ENCODE measurements at regions not wholly inside any gene's neighbourhood (a gene's known extent, or its start where the extent isn't known, plus 50 kb on each side); places are given as distances from the start of the nearest gene placed in this dataset.

DNA sequence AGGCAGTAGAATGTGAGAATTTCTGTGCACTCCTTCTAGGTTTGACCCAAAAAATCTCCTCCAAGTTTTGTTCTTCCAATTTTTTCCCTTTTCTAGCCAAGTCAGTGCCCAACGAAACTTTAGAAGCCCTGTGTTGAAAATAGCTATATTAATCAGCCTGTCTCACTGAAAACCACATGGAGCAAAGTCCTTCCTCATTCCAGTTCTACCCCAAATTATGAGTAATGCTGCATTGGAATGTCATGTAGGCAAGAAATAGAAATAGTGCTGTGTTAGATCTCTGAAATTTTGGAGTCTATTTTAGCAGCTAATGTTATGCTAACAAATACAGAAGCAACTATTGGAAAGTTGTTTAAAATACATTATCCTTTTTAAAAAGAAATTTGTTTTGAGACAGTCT is 725.5 kb downstream of the TBC1D32 start:
- Histone ChIP-seq H4K91ac (ENCODE audit: insufficient read length, low read depth, low read length) (no peak overlapping the region), H3K18ac (ENCODE audit: insufficient read length, low read depth, low read length) (no peak overlapping the region), H3K4me1 (ENCODE audit: insufficient read depth, low read length) (no peaks in the 10 kb centered on the region), H3K79me2 (ENCODE audit: insufficient read depth, low read length) (no peaks in the 10 kb centered on the region), H3K23ac (ENCODE audit: insufficient read length, low read depth, low read length) (no peak overlapping the region), H3K56ac (ENCODE audit: insufficient read length, low read depth, low read length) (no peak overlapping the region), H4K8ac (replicated peaks; ENCODE audit: insufficient read length, low read depth, low read length) (no peak overlapping the region), H2BK20ac (ENCODE audit: low read depth, low read length, poor library complexity, severe bottlenecking) (no peak overlapping the region), H2BK5ac (ENCODE audit: insufficient read length, low read length) (no peak overlapping the region), H3K23me2 (ENCODE audit: insufficient read length, low read depth, low read length, poor library complexity, severe bottlenecking) (no peaks in the 10 kb centered on the region), H2BK15ac (ENCODE audit: low read depth, low read length) (no peak overlapping the region), H4K5ac (ENCODE audit: insufficient read length, low read depth, low read length) (no peak overlapping the region), H3K14ac (ENCODE audit: insufficient read depth, low read length) (no peak overlapping the region), H3K4me2 (ENCODE audit: insufficient read depth, insufficient read length, low read length) (no peak overlapping the region), H3K9ac (ENCODE audit: extremely low read depth, insufficient read length, low read length) (no peak overlapping the region), H2BK12ac (ENCODE audit: insufficient read length, low read depth, low read length) (no peak overlapping the region), H3K9me3 (ENCODE audit: control insufficient read depth, low read depth, low read length) (no peaks in the 10 kb centered on the region), H3K27me3 (ENCODE audit: insufficient read depth, low read length) (no peaks in the 10 kb centered on the region), H3K79me1 (ENCODE audit: insufficient read depth, low read depth, low read length, poor library complexity, severe bottlenecking) (no peaks in the 10 kb centered on the region), H3K4ac (ENCODE audit: low read depth, low read length) (no peak overlapping the region), H4K20me1 (ENCODE audit: control insufficient read depth, insufficient read depth, insufficient read length) (no peaks in the 10 kb centered on the region), H2BK120ac (ENCODE audit: low read depth, low read length, poor library complexity, severe bottlenecking) (no peak overlapping the region), H2AK5ac (ENCODE audit: insufficient read length, low read length) (no peak overlapping the region), H2AFZ (ENCODE audit: low read length) (no peak overlapping the region), H3K27ac (ENCODE audit: insufficient read length, low read depth, low read length) (no peak overlapping the region), H3T11ph (ENCODE audit: low read length) (no peak overlapping the region)
- Mint-ChIP-seq H3K4me3 (no peak overlapping the region), H3K36me3 (ENCODE audit: insufficient read depth in 1 of 3, low read depth in 3 of 3) (no peaks in the 10 kb centered on the region), H3K4me1 (peaks cover 11 to 15% of the 10 kb centered on the region in 2 experiments), H3K9me3 (no peaks in the 10 kb centered on the region), H3K27ac (no peak overlapping the region), H3K27me3 (ENCODE audit: low read depth) (no peaks in the 10 kb centered on the region)
- TF ChIP-seq, protein P1, sequence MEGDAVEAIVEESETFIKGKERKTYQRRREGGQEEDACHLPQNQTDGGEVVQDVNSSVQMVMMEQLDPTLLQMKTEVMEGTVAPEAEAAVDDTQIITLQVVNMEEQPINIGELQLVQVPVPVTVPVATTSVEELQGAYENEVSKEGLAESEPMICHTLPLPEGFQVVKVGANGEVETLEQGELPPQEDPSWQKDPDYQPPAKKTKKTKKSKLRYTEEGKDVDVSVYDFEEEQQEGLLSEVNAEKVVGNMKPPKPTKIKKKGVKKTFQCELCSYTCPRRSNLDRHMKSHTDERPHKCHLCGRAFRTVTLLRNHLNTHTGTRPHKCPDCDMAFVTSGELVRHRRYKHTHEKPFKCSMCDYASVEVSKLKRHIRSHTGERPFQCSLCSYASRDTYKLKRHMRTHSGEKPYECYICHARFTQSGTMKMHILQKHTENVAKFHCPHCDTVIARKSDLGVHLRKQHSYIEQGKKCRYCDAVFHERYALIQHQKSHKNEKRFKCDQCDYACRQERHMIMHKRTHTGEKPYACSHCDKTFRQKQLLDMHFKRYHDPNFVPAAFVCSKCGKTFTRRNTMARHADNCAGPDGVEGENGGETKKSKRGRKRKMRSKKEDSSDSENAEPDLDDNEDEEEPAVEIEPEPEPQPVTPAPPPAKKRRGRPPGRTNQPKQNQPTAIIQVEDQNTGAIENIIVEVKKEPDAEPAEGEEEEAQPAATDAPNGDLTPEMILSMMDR (conservative IDR thresholded peaks at IDR 0.05) = no peak
- WGBS (ENCODE audit: extremely low coverage, insufficient read length, low lambda C conversion rate) = no CpG with 5 or more reads among the region's 1 CpG
- DNase-seq = no peak

Data from H9 (cell line).